HG03039 (cell line): ENCODE measurements at regions not wholly inside any gene's neighbourhood (a gene's known extent, or its start where the extent isn't known, plus 50 kb on each side); places are given as distances from the start of the nearest gene placed in this dataset.
"Not testable (repeated sequence)": the region's sequence is repeated elsewhere in the genome, so short reads cannot be mapped to it uniquely, and the experiment has no call there.

ENCODE experiments used
- ATAC-seq: cut with Tn5 transposase; IDR thresholded peaks from one replicate; pipeline ENCODE4 v1.9.1; 2021; ENCODE audit warnings: mild to moderate bottlenecking, moderate library complexity; ENCODE audit not compliant: unreplicated experiment

GRCh38 chr1:244291236-244292201 lies 160.2 kb downstream of the ADSS2 start:
- ATAC-seq: no peak

GRCh38 chr1:244294599-244295224 lies 157.0 kb downstream of the ADSS2 start:
- no peak for ATAC-seq

DNA sequence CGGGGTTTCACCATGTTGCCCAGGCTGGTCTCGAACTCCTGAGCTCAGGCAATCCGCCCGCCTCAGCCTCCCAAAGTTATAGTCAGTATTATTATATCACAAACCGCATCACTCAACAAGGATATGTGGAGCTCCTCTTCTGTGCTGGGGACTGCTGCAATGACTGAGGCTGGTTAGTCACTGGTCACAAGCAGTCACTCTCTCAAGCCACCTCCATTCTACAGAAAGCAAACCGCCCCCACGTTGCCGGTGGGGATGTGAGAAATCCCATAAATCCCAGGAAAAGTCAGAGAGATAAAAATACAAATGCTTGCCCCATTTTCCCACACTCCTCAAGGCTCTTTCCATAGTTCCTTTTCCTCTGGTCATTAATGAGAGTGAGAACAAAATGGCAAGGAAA lies 155.7 kb downstream of the ADSS2 start:
- ATAC-seq: no peak

DNA sequence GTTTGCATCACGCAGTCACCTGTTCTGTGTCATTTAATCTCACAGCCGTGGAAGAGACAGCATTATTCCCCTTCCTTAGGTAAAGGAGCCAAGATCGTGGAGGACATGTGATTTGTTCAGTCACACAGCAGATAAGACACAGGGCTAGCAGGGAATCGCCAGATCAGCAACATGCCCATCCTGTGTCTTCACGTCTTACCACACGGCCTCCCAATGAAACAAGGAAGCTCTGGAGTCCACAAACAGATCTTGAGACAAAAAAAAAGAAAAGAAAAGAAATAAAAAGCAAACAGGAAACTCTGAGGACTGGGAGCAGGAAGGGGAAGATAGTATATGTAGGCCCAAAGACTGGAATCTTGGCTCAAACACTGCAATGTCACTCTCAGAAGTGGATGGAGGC lies 155.3 kb downstream of the ADSS2 start:
- no peak for ATAC-seq

GRCh38 chr1:244297087-244297486 lies 154.6 kb downstream of the ADSS2 start:
- no peak for ATAC-seq

- ATAC-seq: no peak
Measured at GRCh38 chr1:244297616-244298015, 154.1 kb downstream of the ADSS2 start.

- ATAC-seq: not testable (repeated sequence)
Measured at GRCh38 chr1:244300029-244300375, 151.7 kb downstream of the ADSS2 start.

DNA sequence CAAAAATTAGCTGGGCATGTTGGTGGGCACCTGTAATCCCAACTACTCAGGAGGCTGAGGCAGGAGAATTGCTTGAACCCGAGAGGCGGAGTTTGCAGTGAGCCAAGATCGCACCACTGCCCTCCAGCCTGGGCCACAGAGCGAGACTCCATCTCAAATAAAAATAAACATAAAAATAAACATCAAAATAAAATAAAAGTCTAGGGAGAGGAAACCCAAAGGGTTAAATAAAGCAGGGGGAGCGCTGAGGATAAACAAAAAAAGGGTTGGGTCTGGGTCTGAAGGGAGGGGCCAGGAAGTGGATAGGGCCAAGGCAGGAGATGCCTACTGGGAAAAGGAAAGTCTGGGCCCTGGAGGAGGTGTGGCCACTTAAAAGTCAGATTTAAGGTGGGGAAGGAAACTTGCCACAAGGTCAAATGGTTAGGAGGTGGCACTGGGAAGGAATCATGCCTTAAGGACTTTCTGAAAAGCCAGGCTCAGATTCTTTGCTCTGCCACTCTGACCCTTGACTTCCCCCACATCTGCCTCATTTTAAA lies 150.0 kb downstream of the ADSS2 start:
- no peak for ATAC-seq

- no peak for ATAC-seq
Measured at GRCh38 chr1:244302876-244303609, 148.7 kb downstream of the ADSS2 start.

DNA sequence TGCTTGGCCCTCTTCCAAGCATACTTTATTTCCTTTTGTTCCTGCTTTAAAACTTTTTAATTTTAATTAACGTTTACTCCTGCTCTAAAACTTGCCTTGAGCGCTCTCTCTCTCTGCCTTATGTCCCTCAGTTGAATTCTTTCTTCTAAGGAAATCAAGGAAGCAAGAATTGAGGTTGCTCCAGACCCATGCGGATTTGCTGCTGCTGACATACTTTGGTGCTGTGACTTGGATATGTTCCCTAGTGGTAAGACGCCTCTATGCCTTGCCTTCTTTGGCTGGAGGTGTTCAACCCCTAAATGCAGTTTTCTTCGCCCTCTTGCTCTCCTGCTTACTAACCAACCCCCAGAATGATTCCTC lies 148.1 kb downstream of the ADSS2 start:
- no peak for ATAC-seq

GRCh38 chr1:244304156-244304555 lies 147.6 kb downstream of the ADSS2 start:
- no peak for ATAC-seq

DNA sequence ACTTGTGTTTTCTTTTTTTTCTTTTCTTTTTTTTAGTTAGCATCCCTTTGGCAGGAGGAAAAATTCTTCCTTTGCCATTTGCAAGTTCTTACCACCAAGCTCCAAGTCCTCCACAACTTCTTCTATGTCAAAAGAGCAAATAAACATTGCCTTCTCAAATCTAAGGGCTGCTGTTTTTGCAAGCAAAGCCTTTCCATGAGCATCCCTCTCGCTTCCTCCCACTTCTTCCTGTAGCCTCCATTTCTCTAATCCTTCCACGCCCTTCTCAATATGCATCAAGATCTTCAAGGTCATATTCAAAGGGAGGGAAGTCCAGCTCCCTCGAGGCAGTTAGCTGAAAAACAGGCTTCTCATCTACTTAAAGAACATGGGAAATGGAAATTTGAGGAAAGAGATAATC lies 147.1 kb downstream of the ADSS2 start:
- no peak for ATAC-seq

- no peak for ATAC-seq
Measured at GRCh38 chr1:244305776-244306341, 145.8 kb downstream of the ADSS2 start.

- no peak for ATAC-seq
Measured at GRCh38 chr1:244306544-244306943, 145.2 kb downstream of the ADSS2 start.

DNA sequence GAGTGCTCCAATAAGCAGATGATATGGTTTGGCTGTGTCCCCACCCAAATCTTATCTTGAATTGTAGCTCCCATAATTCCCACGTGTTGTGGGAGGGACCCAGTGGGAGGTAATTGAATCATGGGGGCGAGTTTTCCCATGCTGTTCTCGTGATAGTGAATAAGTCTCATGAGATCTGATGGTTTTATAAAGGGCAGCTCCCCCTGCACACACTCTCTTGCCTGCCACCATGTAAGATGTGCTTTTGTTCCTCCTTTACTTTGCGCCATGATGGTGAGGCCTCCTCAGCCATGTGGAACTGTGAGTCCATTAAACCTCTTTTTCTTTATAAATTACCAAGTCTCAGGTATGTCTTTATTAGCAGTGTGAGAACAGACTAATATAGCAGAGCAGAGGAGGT lies 142.5 kb downstream of the ADSS2 start:
- ATAC-seq: not testable (repeated sequence)

GRCh38 chr1:244311784-244312532 lies 139.8 kb downstream of the ADSS2 start:
- no peak for ATAC-seq

DNA sequence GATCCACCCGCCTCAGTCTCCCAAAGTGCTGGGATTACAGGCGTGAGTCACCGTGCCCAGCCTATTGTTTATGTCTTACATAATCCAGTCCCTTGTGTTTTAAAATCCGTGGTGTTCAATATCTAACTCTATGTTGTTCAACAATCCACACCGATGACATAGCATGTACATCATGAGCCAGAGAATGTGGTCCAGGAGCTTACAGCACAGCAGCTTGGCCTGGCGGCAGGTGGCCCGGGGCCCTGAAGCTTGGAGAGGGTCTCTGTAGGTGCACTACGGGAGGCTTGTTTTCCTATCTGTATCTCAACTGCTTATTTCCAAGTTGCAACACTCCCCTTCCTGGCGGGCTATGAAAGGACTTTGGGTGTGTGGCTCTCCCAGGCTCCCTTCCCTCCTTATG lies 138.4 kb downstream of the ADSS2 start:
- no peak for ATAC-seq

DNA sequence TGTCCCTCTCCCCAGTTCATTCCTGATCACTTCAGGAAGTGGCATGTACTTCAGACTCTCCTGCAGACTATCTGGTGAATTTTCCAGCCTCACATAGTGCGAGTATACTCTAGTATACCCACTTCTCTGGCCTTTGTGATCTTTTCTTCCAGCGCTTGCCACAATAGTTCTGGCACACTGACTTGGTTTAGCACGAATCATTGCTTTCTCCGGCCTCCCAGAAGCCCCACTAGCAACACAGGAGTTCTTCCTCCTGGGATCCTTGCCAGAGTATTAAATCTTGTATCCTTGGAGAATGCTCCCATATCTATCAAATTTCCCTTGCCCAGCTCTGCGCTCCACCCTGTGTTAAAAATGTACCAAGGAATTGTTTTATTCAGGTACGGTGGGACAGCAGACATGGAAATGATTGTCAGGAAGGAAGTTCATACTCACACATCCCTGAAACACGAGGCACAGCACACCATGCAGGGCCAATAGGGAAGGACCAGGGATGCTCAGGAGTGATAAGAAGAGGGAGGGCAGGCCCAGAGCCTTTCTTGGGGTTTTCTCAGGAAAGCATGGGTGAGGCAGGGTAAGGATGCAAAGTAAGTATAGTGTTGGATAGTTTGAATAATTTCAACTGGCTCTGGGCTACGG lies 136.7 kb downstream of the ADSS2 start:
- no peak for ATAC-seq

DNA sequence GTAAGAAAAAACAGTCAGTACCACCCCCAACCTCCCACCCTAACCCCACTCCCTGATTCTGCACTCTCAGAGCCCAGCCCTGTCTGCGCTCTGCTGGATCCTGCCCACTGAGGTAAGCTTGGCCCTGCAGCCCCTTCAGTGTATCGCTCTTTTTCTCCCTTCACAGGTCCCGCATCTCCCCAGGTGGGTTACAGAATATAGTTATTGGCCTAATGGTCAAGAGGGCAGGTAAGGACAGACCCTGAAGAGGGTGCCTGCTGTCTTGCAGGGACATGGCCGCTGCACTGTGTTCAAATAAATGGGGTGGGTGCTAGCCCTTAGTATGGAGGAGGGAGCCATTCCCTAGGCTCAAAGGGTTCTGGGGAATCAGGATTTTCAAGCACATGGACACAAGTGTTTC lies 135.7 kb downstream of the ADSS2 start:
- ATAC-seq: no peak

DNA sequence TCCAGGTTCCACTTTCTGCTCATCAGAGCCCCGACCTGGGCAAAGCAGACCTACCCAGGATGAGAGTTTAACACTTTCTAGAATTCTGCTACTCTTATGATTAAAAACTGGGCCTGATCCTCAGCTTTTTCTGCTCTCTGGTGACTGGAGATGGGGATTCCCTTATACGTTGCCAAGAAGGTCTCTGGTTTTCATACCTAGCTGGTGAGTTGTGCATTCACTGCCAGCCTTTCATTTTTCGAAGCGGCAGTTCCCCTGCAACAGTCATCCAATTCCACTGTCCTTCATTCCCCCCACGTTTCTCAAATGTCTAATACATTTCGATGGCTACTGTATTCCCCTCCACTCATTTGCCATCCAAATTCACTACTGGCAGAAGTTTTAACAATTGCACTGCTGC lies 135.3 kb downstream of the ADSS2 start:
- ATAC-seq: no peak
